Epithelial cell of esophagus (primary cell): ENCODE measurements at regions not wholly inside any gene's neighbourhood (a gene's known extent, or its start where the extent isn't known, plus 50 kb on each side); places are given as distances from the start of the nearest gene placed in this dataset.

Experiments
- DNase-seq: peaks from one replicate; pipeline ENCODE4 v3.0.0; 2010; ENCODE audit warnings: low read depth
- H3K4me3 ChIP-seq: 2 replicates; pipeline ENCODE4 v1.5.1; 2011; ENCODE audit warnings: mild to moderate bottlenecking, low read length, control low read depth
- CTCF ChIP-seq: IDR thresholded peaks from 2 replicates; pipeline ENCODE4 v1.5.1; 2011; ENCODE audit warnings: low read depth, mild to moderate bottlenecking, low read length, control low read depth, inconsistent platforms; ENCODE audit not compliant: insufficient read depth; ENCODE audit errors: missing control alignments

GRCh38 chr10:81027223-81027622, 489.5 kb downstream of the SH2D4B start:
- DNase-seq: no peak
- no peak for TF ChIP-seq CTCF
- no peak overlapping the region for H3K4me3 ChIP-seq

- no peak for TF ChIP-seq CTCF
- DNase-seq: no peak
- H3K4me3 ChIP-seq: no peak overlapping the region
Observed at GRCh38 chr10:81027706-81028105, 490.0 kb downstream of the SH2D4B start.

- DNase-seq: no peak
- TF ChIP-seq CTCF: no peak
- no peak overlapping the region for H3K4me3 ChIP-seq
Observed at GRCh38 chr10:81031774-81032173, 494.1 kb downstream of the SH2D4B start.

GRCh38 chr10:81034383-81034782, 496.7 kb downstream of the SH2D4B start:
- no peak for TF ChIP-seq CTCF
- H3K4me3 ChIP-seq: no peak overlapping the region
- no peak for DNase-seq

GRCh38 chr10:81036257-81036656, 498.6 kb downstream of the SH2D4B start:
- TF ChIP-seq CTCF: no peak
- H3K4me3 ChIP-seq: no peak overlapping the region
- no peak for DNase-seq

- no peak for TF ChIP-seq CTCF
- no peak overlapping the region for H3K4me3 ChIP-seq
- no peak for DNase-seq
Observed at GRCh38 chr10:81040031-81040430, 502.3 kb downstream of the SH2D4B start.

- no peak for TF ChIP-seq CTCF
- no peak overlapping the region for H3K4me3 ChIP-seq
- DNase-seq: no peak
Observed at GRCh38 chr10:81040940-81041339, 503.2 kb downstream of the SH2D4B start.
